ENCODE measurements at regions not wholly inside any gene's neighbourhood (a gene's known extent, or its start where the extent isn't known, plus 50 kb on each side); places are given as distances from the start of the nearest gene placed in this dataset.

DNA sequence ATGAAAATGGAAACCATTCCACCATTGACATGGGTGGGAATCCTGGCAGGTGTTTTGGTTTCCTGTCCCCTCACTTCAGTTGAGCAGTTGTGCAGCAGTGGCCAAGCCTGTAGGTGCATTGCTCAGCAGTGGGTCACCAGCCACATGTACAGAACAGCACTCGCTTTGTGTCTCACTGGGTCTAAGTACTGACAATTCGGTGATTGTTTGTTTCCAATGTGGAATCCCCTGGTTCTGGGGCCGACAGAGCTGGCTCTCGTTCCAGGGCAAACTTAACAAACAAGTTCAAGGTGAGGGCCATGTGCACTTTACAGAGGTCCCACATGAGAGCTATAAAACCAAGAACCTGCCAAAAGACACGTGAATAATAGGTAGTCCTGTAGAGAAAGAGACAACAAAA is 54.1 kb upstream of the SPATA13 start:
- no peak overlapping the region for H2BK12ac ChIP-seq (ENCODE audit: insufficient read length, low read depth, low read length)
- no peaks in the 10 kb centered on the region for H3K79me1 ChIP-seq (ENCODE audit: insufficient read depth, low read depth, low read length, poor library complexity, severe bottlenecking)
- Mint-ChIP-seq H3K9me3 (no peaks in the 10 kb centered on the region), H3K27ac (no peak overlapping the region), H3K4me3 (no peak overlapping the region), H3K36me3 (ENCODE audit: insufficient read depth in 1 of 3, low read depth in 3 of 3) (no peaks in the 10 kb centered on the region), H3K4me1 (peaks cover 0 to 10% of the 10 kb centered on the region in 2 experiments; a peak in 2 of 4 replicates), H3K27me3 (ENCODE audit: low read depth) (no peaks in the 10 kb centered on the region; the same call in 1 of the 2 replicates)
- H3K23ac ChIP-seq (ENCODE audit: insufficient read length, low read depth, low read length): no peak overlapping the region
- H3K18ac ChIP-seq (ENCODE audit: insufficient read length, low read depth, low read length): no peak overlapping the region
- H3K23me2 ChIP-seq (ENCODE audit: insufficient read length, low read depth, low read length, poor library complexity, severe bottlenecking): no peaks in the 10 kb centered on the region
- no peak overlapping the region for H4K91ac ChIP-seq (ENCODE audit: insufficient read length, low read depth, low read length)
- H3K4me2 ChIP-seq (ENCODE audit: insufficient read depth, insufficient read length, low read length): no peak overlapping the region
- H2AFZ ChIP-seq (ENCODE audit: low read length): no peak overlapping the region
- H3K9ac ChIP-seq (ENCODE audit: extremely low read depth, insufficient read length, low read length): no peak overlapping the region
- H3K14ac ChIP-seq (ENCODE audit: insufficient read depth, low read length): no peak overlapping the region
- no peak overlapping the region for H2BK15ac ChIP-seq (ENCODE audit: low read depth, low read length)
- TF ChIP-seq, protein P1, sequence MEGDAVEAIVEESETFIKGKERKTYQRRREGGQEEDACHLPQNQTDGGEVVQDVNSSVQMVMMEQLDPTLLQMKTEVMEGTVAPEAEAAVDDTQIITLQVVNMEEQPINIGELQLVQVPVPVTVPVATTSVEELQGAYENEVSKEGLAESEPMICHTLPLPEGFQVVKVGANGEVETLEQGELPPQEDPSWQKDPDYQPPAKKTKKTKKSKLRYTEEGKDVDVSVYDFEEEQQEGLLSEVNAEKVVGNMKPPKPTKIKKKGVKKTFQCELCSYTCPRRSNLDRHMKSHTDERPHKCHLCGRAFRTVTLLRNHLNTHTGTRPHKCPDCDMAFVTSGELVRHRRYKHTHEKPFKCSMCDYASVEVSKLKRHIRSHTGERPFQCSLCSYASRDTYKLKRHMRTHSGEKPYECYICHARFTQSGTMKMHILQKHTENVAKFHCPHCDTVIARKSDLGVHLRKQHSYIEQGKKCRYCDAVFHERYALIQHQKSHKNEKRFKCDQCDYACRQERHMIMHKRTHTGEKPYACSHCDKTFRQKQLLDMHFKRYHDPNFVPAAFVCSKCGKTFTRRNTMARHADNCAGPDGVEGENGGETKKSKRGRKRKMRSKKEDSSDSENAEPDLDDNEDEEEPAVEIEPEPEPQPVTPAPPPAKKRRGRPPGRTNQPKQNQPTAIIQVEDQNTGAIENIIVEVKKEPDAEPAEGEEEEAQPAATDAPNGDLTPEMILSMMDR (conservative IDR thresholded peaks at IDR 0.05): no peak
- no CpG with 5 or more reads among the region's 5 CpGs for WGBS (ENCODE audit: extremely low coverage, insufficient read length, low lambda C conversion rate)
- H3K79me2 ChIP-seq (ENCODE audit: insufficient read depth, low read length): no peaks in the 10 kb centered on the region
- no peak overlapping the region for H2BK120ac ChIP-seq (ENCODE audit: low read depth, low read length, poor library complexity, severe bottlenecking)
- no peak overlapping the region for H2BK5ac ChIP-seq (ENCODE audit: insufficient read length, low read length)
- no peak overlapping the region for H2AK5ac ChIP-seq (ENCODE audit: insufficient read length, low read length)
- no peak overlapping the region for H3K56ac ChIP-seq (ENCODE audit: insufficient read length, low read depth, low read length)
- no peaks in the 10 kb centered on the region for H3K27me3 ChIP-seq (ENCODE audit: insufficient read depth, low read length)
- H4K5ac ChIP-seq (ENCODE audit: insufficient read length, low read depth, low read length): no peak overlapping the region
- H3T11ph ChIP-seq (ENCODE audit: low read length): no peak overlapping the region
- H2BK20ac ChIP-seq (ENCODE audit: low read depth, low read length, poor library complexity, severe bottlenecking): no peak overlapping the region
- no peaks in the 10 kb centered on the region for H3K4me1 ChIP-seq (ENCODE audit: insufficient read depth, low read length)
- no peak overlapping the region for H4K8ac ChIP-seq (replicated peaks; ENCODE audit: insufficient read length, low read depth, low read length)
- DNase-seq: no peak
- no peaks in the 10 kb centered on the region for H3K9me3 ChIP-seq (ENCODE audit: control insufficient read depth, low read depth, low read length)
- H3K4ac ChIP-seq (ENCODE audit: low read depth, low read length): no peak overlapping the region
- no peak overlapping the region for H3K27ac ChIP-seq (ENCODE audit: insufficient read length, low read depth, low read length)
- no peaks in the 10 kb centered on the region for H4K20me1 ChIP-seq (ENCODE audit: control insufficient read depth, insufficient read depth, insufficient read length)
